GM23338 (cell line): ENCODE measurements at regions not wholly inside any gene's neighbourhood (a gene's known extent, or its start where the extent isn't known, plus 50 kb on each side); places are given as distances from the start of the nearest gene placed in this dataset.

Experiments
- ATAC-seq: fragments of 200-7000 bp; cut with Tn5 transposase; 3 replicates; pipeline ENCODE4 v1.9.1; 2020
- DNase-seq: peaks from one replicate; pipeline ENCODE4 v3.0.0-alpha.2; 2015; ENCODE audit warnings: low spot score
- H2AFZ ChIP-seq: fragments of 200-600 bp; sonication (generic); 2 replicates; pipeline ENCODE4 v1.8.0; 2016; ENCODE audit warnings: antibody characterized with exemption, mild to moderate bottlenecking, moderate library complexity
- H3F3A ChIP-seq: fragments of 200-600 bp; sonication (generic); replicated peaks from 2 replicates; pipeline ENCODE4 v1.8.0; 2017; ENCODE audit warnings: antibody characterized with exemption, mixed run types, low read depth
- H3K27ac ChIP-seq: fragments of 200-600 bp; sonication (generic); 2 replicates; pipeline ENCODE4 v1.6.1; 2016; ENCODE audit warnings: low read depth
- H3K27me3 ChIP-seq: fragments of 200-600 bp; sonication (generic); 2 replicates; pipeline ENCODE4 v1.8.0; 2016; ENCODE audit warnings: mild to moderate bottlenecking, mixed run types, moderate library complexity; ENCODE audit not compliant: insufficient read depth
- H3K36me3 ChIP-seq: fragments of 200-600 bp; sonication (generic); 2 replicates; pipeline ENCODE4 v1.8.0; 2016; ENCODE audit warnings: mild to moderate bottlenecking; ENCODE audit not compliant: insufficient read depth
- H3K4me1 ChIP-seq: fragments of 200-600 bp; sonication (generic); 2 replicates; pipeline ENCODE4 v1.8.0; 2016; ENCODE audit warnings: mild to moderate bottlenecking, moderate library complexity; ENCODE audit not compliant: insufficient read depth
- H3K4me2 ChIP-seq: fragments of 200-600 bp; sonication (generic); 2 replicates; pipeline ENCODE4 v1.7.1; 2017; ENCODE audit warnings: mixed run types
- H3K4me3 ChIP-seq: fragments of 200-600 bp; sonication (generic); 2 replicates; pipeline ENCODE4 v1.6.1; 2016; ENCODE audit warnings: mixed run types
- H3K79me2 ChIP-seq: fragments of 200-600 bp; sonication (generic); replicated peaks from 2 replicates; pipeline ENCODE4 v1.8.0; 2017; ENCODE audit warnings: mild to moderate bottlenecking; ENCODE audit not compliant: insufficient read depth
- H3K9me2 ChIP-seq: fragments of 200-600 bp; sonication (generic); 2 replicates; pipeline ENCODE4 v1.8.0; 2017; ENCODE audit not compliant: insufficient read depth
- H4K20me1 ChIP-seq: fragments of 200-600 bp; sonication (generic); replicated peaks from 2 replicates; pipeline ENCODE4 v1.8.0; 2017; ENCODE audit warnings: mild to moderate bottlenecking; ENCODE audit not compliant: insufficient read depth
- H3K27ac Mint-ChIP-seq: 2 replicates; pipeline ENCODE4 v1.8.0; 2020; ENCODE audit warnings: inconsistent platforms, mild to moderate bottlenecking, moderate library complexity, mixed read lengths
- H3K27me3 Mint-ChIP-seq: 3 replicates; pipeline ENCODE4 v1.8.0; 2022; ENCODE audit warnings: low read depth, mild to moderate bottlenecking, moderate library complexity, mixed read lengths, inconsistent platforms; ENCODE audit not compliant: insufficient read depth, poor library complexity
- H3K36me3 Mint-ChIP-seq: 3 replicates; pipeline ENCODE4 v1.8.0; 2021; ENCODE audit warnings: low read depth, mild to moderate bottlenecking, inconsistent platforms, moderate library complexity, mixed read lengths
- H3K4me1 Mint-ChIP-seq: 3 replicates; pipeline ENCODE4 v1.8.0; 2020; ENCODE audit warnings: mild to moderate bottlenecking, inconsistent platforms, mixed read lengths
- H3K4me3 Mint-ChIP-seq: 3 replicates; pipeline ENCODE4 v1.8.0; 2021; ENCODE audit warnings: moderate library complexity, mild to moderate bottlenecking, inconsistent platforms, mixed read lengths
- H3K9me3 Mint-ChIP-seq: 3 replicates; pipeline ENCODE4 v1.8.0; 2020; ENCODE audit warnings: moderate library complexity, mild to moderate bottlenecking, inconsistent platforms, mixed read lengths
- CREB1 ChIP-seq: fragments of 250-450 bp; sonication (Bioruptor Pico); IDR thresholded peaks from 2 replicates; pipeline ENCODE4 v1.5.0; 2020; ENCODE audit warnings: low read depth, mild to moderate bottlenecking, moderate library complexity
- CTCF ChIP-seq, 2 experiments: fragments of 200-600 bp in 1 of 2; sonication (generic) in 1 of 2; conservative IDR thresholded peaks; 2 replicates each; pipeline versions ENCODE4 v1.5.1 to v1.6.1; 2016 to 2017; ENCODE audit warnings: antibody characterized with exemption in 2 of 2, low read depth in 2 of 2, mild to moderate bottlenecking in 2 of 2, moderate library complexity in 1 of 2
- EZH2 ChIP-seq: fragments of 200-600 bp; sonication (generic); IDR thresholded peaks from one replicate; pipeline ENCODE4 v1.8.0; 2017; ENCODE audit warnings: antibody characterized with exemption, mild to moderate bottlenecking, low read depth; ENCODE audit not compliant: unreplicated experiment
- EZH2phosphoT487 ChIP-seq: fragments of 200-600 bp; sonication (generic); IDR thresholded peaks from one replicate; pipeline ENCODE4 v1.8.1; 2018; ENCODE audit warnings: antibody characterized with exemption; ENCODE audit not compliant: unreplicated experiment
- JUNB ChIP-seq: IDR thresholded peaks from one replicate; pipeline ENCODE4 v1.6.1; 2016; ENCODE audit warnings: antibody characterized with exemption; ENCODE audit not compliant: unreplicated experiment
- NANOG ChIP-seq: IDR thresholded peaks from 2 replicates; pipeline ENCODE4 v1.6.1; 2016; ENCODE audit warnings: antibody characterized with exemption, borderline replicate concordance
- POLR2AphosphoS5 ChIP-seq: IDR thresholded peaks from 2 replicates; pipeline ENCODE4 v1.6.1; 2016; ENCODE audit warnings: antibody characterized with exemption, low read depth
- REST ChIP-seq: IDR thresholded peaks from one replicate; pipeline ENCODE4 v1.6.1; 2018; ENCODE audit warnings: antibody characterized with exemption; ENCODE audit not compliant: unreplicated experiment
- STAT1 ChIP-seq: IDR thresholded peaks from one replicate; pipeline ENCODE4 v1.6.1; 2016; ENCODE audit warnings: antibody characterized with exemption; ENCODE audit not compliant: unreplicated experiment
- ZNF114 ChIP-seq: fragments of 250-450 bp; sonication (Bioruptor Pico); IDR thresholded peaks from 2 replicates; pipeline ENCODE4 v1.5.0; 2020; ENCODE audit warnings: mild to moderate bottlenecking, moderate library complexity
- ZNF331 ChIP-seq: fragments of 250-450 bp; sonication (Bioruptor Pico); IDR thresholded peaks from 2 replicates; pipeline ENCODE4 v1.5.0; 2020; ENCODE audit warnings: low read depth, mild to moderate bottlenecking, moderate library complexity
- ZNF462 ChIP-seq: fragments of 250-450 bp; sonication (Bioruptor Pico); IDR thresholded peaks from 2 replicates; pipeline ENCODE4 v1.5.0; 2020; ENCODE audit warnings: mild to moderate bottlenecking, moderate library complexity
- TF ChIP-seq, protein P1 (sequence below): IDR thresholded peaks from 2 replicates; pipeline ENCODE4 v1.6.1; 2016; ENCODE audit warnings: antibody characterized with exemption

- no peak overlapping the region for H3K27ac Mint-ChIP-seq
- Histone ChIP-seq H3K27me3 (no peaks in the 10 kb centered on the region), H3K4me1 (no peaks in the 10 kb centered on the region), H4K20me1 (no peaks in the 10 kb centered on the region), H3K27ac (no peak overlapping the region), H3K36me3 (no peaks in the 10 kb centered on the region), H3K79me2 (no peaks in the 10 kb centered on the region), H2AFZ (no peak overlapping the region), H3K4me2 (no peak overlapping the region), H3K4me3 (no peak overlapping the region), H3K9me2 (no peaks in the 10 kb centered on the region), H3F3A (0 out of 2 replicates have a peak, but pooled peaks cover 2% of the 10 kb centered on the region)
- no peak for DNase-seq
- H3K4me3 Mint-ChIP-seq, result no peak overlapping the region
- peaks cover 4% of the 10 kb centered on the region; the same call in 1 of the 3 replicates for H3K9me3 Mint-ChIP-seq
- H3K36me3 Mint-ChIP-seq, result peaks cover 4% of the 10 kb centered on the region; the same call in 2 of the 3 replicates
- TF ChIP-seq EZH2phosphoT487 (no peak), EZH2 (no peak), ZNF331 (CRISPR knock-in tag) (no peak), CREB1 (no peak), POLR2AphosphoS5 (no peak), NANOG (no peak), ZNF114 (CRISPR knock-in tag) (no peak), REST (no peak), CTCF (conservative IDR thresholded peaks at IDR 0.05; ENCODE audit: low read depth in 2 of 2) (no peak), ZNF462 (no peak), JUNB (no peak), STAT1 (no peak)
- TF ChIP-seq, protein P1, sequence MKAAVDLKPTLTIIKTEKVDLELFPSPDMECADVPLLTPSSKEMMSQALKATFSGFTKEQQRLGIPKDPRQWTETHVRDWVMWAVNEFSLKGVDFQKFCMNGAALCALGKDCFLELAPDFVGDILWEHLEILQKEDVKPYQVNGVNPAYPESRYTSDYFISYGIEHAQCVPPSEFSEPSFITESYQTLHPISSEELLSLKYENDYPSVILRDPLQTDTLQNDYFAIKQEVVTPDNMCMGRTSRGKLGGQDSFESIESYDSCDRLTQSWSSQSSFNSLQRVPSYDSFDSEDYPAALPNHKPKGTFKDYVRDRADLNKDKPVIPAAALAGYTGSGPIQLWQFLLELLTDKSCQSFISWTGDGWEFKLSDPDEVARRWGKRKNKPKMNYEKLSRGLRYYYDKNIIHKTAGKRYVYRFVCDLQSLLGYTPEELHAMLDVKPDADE, result no peak
- peaks cover 12% of the 10 kb centered on the region for H3K27me3 Mint-ChIP-seq
- H3K4me1 Mint-ChIP-seq, result peaks cover 7% of the 10 kb centered on the region; the same call in 2 of the 3 replicates
- ATAC-seq, result no peak
Measured at GRCh38 chr3:14322001-14322400, 80.4 kb upstream of the SLC6A6 start.
